SU-DHL-6 (cell line): ENCODE measurements at regions not wholly inside any gene's neighbourhood (a gene's known extent, or its start where the extent isn't known, plus 50 kb on each side); places are given as distances from the start of the nearest gene placed in this dataset.

Experiments used
- CTCF ChIP-seq: fragments of 200-600 bp; sonication (generic); IDR thresholded peaks from one replicate; pipeline ENCODE4 v1.5.1; 2017; ENCODE audit warnings: antibody characterized with exemption, mild to moderate bottlenecking, low read length, moderate library complexity; ENCODE audit not compliant: insufficient read depth, poor library complexity, severe bottlenecking
- EZH2phosphoT487 ChIP-seq: fragments of 200-600 bp; sonication (generic), shearing (Covaris generic); conservative IDR thresholded peaks from 2 replicates; pipeline ENCODE4 v1.6.1; 2018; ENCODE audit warnings: mild to moderate bottlenecking, antibody characterized with exemption, low read length, moderate library complexity, mixed read lengths

- TF ChIP-seq CTCF: no peak
- no peak for TF ChIP-seq EZH2phosphoT487
These were observed 350.5 kb downstream of the CDC5L start for GRCh38 chr6:44737829-44738528.
